ENCODE measurements at regions not wholly inside any gene's neighbourhood (a gene's known extent, or its start where the extent isn't known, plus 50 kb on each side); places are given as distances from the start of the nearest gene placed in this dataset.

DNA sequence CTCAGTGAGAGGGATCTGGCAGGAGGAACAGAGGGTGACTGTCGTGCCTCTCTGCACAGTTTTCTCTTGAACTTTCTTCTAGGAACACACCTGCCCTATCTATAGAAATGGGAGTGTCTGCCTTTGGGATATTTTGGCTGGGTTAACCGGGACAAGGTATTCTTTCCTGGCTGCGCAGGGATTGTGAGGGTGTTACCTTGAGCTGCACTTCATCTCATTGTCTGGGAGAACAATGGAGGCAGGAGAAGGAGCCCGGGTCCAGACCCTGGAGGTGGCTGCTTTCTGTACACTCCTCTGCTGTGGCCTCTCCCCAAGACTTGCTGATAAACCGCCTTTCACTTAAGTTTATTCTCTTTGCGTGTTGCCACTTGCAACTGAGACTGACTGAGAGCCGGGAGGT is 192.8 kb downstream of the TBXT start:
- Histone ChIP-seq H3K27ac (no peak overlapping the region), H3K36me3 (no peaks in the 10 kb centered on the region), H3K4me1 (no peaks in the 10 kb centered on the region), H3K4me2 (no peak overlapping the region), H3K9me3 (replicated peaks in 1 of 11) (no peaks in the 10 kb centered on the region), H3K9ac (no peak overlapping the region), H4K20me1 (no peaks in the 10 kb centered on the region), H3K4me3 (no peak overlapping the region), H3K27me3 (no peaks in the 10 kb centered on the region)
- no peak for TF ChIP-seq Cebpa-rat (IDR thresholded peaks at IDR 0.05)

- no peak for TF ChIP-seq Cebpa-rat (IDR thresholded peaks at IDR 0.05)
- no peaks in the 10 kb centered on the region for H3K36me3 ChIP-seq
- H3K9ac ChIP-seq = no peak overlapping the region
- H3K4me3 ChIP-seq = no peak overlapping the region
- H3K4me2 ChIP-seq = no peak overlapping the region
- no peaks in the 10 kb centered on the region for H3K9me3 ChIP-seq (replicated peaks in 1 of 11)
- H3K4me1 ChIP-seq = no peaks in the 10 kb centered on the region
- no peaks in the 10 kb centered on the region for H3K27me3 ChIP-seq
- no peaks in the 10 kb centered on the region for H4K20me1 ChIP-seq
- H3K27ac ChIP-seq = no peak overlapping the region
These were observed 194.2 kb downstream of the TBXT start for GRCh38 chr6:165973473-165973872.

DNA sequence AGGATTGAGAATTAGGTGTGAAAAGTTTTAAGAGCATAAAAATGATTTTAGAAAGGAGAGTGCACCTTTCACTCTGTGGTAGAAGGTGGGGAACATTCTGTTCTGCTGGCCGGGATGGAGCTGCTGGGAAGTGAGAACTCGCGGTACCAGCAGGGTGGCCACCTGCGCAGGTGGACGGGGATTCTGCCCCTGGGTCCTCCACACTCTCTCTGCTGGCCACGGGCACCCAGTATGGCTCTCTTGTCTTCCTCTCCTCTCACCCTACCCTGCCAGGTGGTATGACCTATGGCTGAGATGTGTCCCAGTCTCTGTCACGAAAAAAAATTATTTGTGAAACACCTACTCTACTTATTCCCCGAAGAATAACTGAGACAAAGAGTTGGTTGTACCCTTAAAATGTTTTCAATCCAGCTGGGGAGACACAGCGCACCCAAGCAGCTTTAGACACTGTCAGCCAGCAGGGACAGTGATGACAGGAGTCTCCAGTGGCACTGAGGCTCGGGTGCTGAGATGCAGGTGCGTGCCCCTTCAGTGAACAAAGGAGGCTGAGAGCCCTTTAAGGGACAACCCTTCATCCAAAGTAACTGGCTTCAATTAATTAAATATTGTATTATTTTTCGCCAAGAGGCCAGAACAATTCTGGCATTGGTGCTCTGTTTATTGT is 195.4 kb downstream of the TBXT start:
- Histone ChIP-seq H3K4me1 (no peaks in the 10 kb centered on the region), H3K27me3 (no peaks in the 10 kb centered on the region), H3K4me2 (no peak overlapping the region), H3K36me3 (no peaks in the 10 kb centered on the region), H4K20me1 (no peaks in the 10 kb centered on the region), H3K4me3 (no peak overlapping the region), H3K9ac (no peak overlapping the region), H3K9me3 (replicated peaks in 1 of 11) (no peaks in the 10 kb centered on the region), H3K27ac (no peak overlapping the region)
- TF ChIP-seq Cebpa-rat (IDR thresholded peaks at IDR 0.05) = no peak

GRCh38 chr6:165971202-165971601 is 196.4 kb downstream of the TBXT start:
- Histone ChIP-seq H3K4me1 (no peaks in the 10 kb centered on the region), H3K4me2 (no peak overlapping the region), H4K20me1 (no peaks in the 10 kb centered on the region), H3K27me3 (no peaks in the 10 kb centered on the region), H3K36me3 (no peaks in the 10 kb centered on the region), H3K9me3 (replicated peaks in 1 of 11) (no peaks in the 10 kb centered on the region), H3K4me3 (no peak overlapping the region), H3K27ac (no peak overlapping the region), H3K9ac (no peak overlapping the region)
- TF ChIP-seq Cebpa-rat (IDR thresholded peaks at IDR 0.05) = no peak

- no peaks in the 10 kb centered on the region for H3K4me1 ChIP-seq
- H3K4me3 ChIP-seq = no peak overlapping the region
- no peaks in the 10 kb centered on the region for H3K27me3 ChIP-seq
- no peak overlapping the region for H3K9ac ChIP-seq
- no peak overlapping the region for H3K27ac ChIP-seq
- H4K20me1 ChIP-seq = no peaks in the 10 kb centered on the region
- H3K9me3 ChIP-seq (replicated peaks in 1 of 11) = no peaks in the 10 kb centered on the region
- H3K36me3 ChIP-seq = no peaks in the 10 kb centered on the region
- H3K4me2 ChIP-seq = no peak overlapping the region
- no peak for TF ChIP-seq Cebpa-rat (IDR thresholded peaks at IDR 0.05)
These were observed 197.7 kb downstream of the TBXT start for GRCh38 chr6:165970001-165970400.

GRCh38 chr6:165969184-165969583 is 198.5 kb downstream of the TBXT start:
- TF ChIP-seq Cebpa-rat (IDR thresholded peaks at IDR 0.05) = no peak
- Histone ChIP-seq H3K9me3 (replicated peaks in 1 of 11) (no peaks in the 10 kb centered on the region), H3K27me3 (no peaks in the 10 kb centered on the region), H3K4me1 (no peaks in the 10 kb centered on the region), H3K27ac (no peak overlapping the region), H3K4me3 (no peak overlapping the region), H3K9ac (no peak overlapping the region), H3K4me2 (no peak overlapping the region), H4K20me1 (no peaks in the 10 kb centered on the region), H3K36me3 (no peaks in the 10 kb centered on the region)

DNA sequence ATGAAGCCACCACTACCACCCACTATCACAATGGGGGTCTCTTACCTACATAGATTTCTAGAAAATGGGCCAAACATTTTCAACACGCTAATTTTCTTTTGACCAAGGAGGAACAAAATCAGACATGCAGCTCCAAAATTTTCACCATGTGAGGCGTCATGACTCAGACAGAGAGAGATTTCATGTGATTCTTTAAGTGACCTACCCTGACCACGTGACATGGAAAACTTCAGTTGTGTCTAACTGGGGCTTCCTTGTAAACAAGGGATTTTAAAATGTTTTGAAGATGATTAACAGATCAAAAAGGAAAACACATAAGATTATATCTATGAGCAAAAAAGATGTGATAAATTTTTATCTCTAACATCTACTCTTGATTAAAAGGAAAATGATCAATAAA is 199.2 kb downstream of the TBXT start:
- no peak overlapping the region for H3K4me2 ChIP-seq
- H3K4me1 ChIP-seq = no peaks in the 10 kb centered on the region
- no peaks in the 10 kb centered on the region for H3K36me3 ChIP-seq
- H3K9ac ChIP-seq = no peak overlapping the region
- H4K20me1 ChIP-seq = no peaks in the 10 kb centered on the region
- no peak overlapping the region for H3K4me3 ChIP-seq
- H3K27me3 ChIP-seq = no peaks in the 10 kb centered on the region
- no peak for TF ChIP-seq Cebpa-rat (IDR thresholded peaks at IDR 0.05)
- H3K27ac ChIP-seq = no peak overlapping the region
- H3K9me3 ChIP-seq (replicated peaks in 1 of 11) = no peaks in the 10 kb centered on the region

GRCh38 chr6:165967810-165968407 is 199.7 kb downstream of the TBXT start:
- H3K9ac ChIP-seq = no peak overlapping the region
- no peaks in the 10 kb centered on the region for H3K4me1 ChIP-seq
- TF ChIP-seq Cebpa-rat (IDR thresholded peaks at IDR 0.05) = no peak
- H3K4me2 ChIP-seq = no peak overlapping the region
- H3K27ac ChIP-seq = no peak overlapping the region
- H4K20me1 ChIP-seq = no peaks in the 10 kb centered on the region
- no peaks in the 10 kb centered on the region for H3K9me3 ChIP-seq (replicated peaks in 1 of 11)
- H3K27me3 ChIP-seq = no peaks in the 10 kb centered on the region
- no peaks in the 10 kb centered on the region for H3K36me3 ChIP-seq
- H3K4me3 ChIP-seq = no peak overlapping the region

DNA sequence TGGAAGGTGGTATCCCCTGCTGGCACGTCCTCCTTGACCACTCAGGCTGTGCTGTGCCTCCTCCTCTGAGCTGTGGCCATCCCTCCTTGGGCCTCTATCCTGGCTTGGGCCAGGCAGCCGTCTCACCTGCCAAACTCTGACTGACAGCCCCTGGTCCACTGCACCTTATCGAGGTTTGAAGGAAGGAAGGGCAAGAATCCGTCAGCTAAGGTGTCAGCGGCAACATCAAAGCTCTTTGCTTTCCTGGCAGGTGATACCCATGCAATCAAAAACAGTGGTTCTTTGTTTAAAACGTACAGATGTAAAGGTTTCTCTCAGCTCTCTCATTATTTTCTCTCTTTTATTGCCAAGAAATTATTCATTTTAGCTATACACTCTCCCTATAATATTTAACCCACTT is 203.9 kb downstream of the TBXT start:
- Histone ChIP-seq H3K9ac (no peak overlapping the region), H3K27ac (no peak overlapping the region), H3K4me3 (no peak overlapping the region), H3K36me3 (no peaks in the 10 kb centered on the region), H3K4me2 (no peak overlapping the region), H4K20me1 (no peaks in the 10 kb centered on the region; a peak in 1 of 22 replicates), H3K9me3 (replicated peaks in 1 of 11) (peaks cover 0 to 4% (median 0%) of the 10 kb centered on the region in 11 experiments; a peak in 1 of 22 replicates), H3K4me1 (no peaks in the 10 kb centered on the region), H3K27me3 (no peaks in the 10 kb centered on the region)
- TF ChIP-seq Cebpa-rat (IDR thresholded peaks at IDR 0.05) = no peak

- Histone ChIP-seq H3K9me3 (replicated peaks in 1 of 11) (peaks cover 0 to 15% (median 6%) of the 10 kb centered on the region in 11 experiments; a peak in 16 of 22 replicates), H3K9ac (no peak overlapping the region), H3K4me3 (no peak overlapping the region), H4K20me1 (no peaks in the 10 kb centered on the region; a peak in 1 of 22 replicates), H3K27me3 (no peaks in the 10 kb centered on the region), H3K4me1 (no peaks in the 10 kb centered on the region), H3K27ac (no peak overlapping the region), H3K4me2 (no peak overlapping the region), H3K36me3 (no peaks in the 10 kb centered on the region)
- TF ChIP-seq Cebpa-rat (IDR thresholded peaks at IDR 0.05) = no peak
These were observed 205.3 kb downstream of the TBXT start for GRCh38 chr6:165962366-165962765.

All from BLaER1 treated with 17β-estradiol and CSF1 and Interleukin-3, amounts not matched to agents 10 nM and 100 nM (cell line).